GM21825 (cell line): ENCODE measurements at regions not wholly inside any gene's neighbourhood (a gene's known extent, or its start where the extent isn't known, plus 50 kb on each side); places are given as distances from the start of the nearest gene placed in this dataset.
"Not testable (repeated sequence)": the region's sequence is repeated elsewhere in the genome, so short reads cannot be mapped to it uniquely, and the experiment has no call there.

Experiments used
- ATAC-seq: cut with Tn5 transposase; IDR thresholded peaks from one replicate; pipeline ENCODE4 v1.9.1; 2021; ENCODE audit warnings: mild to moderate bottlenecking, moderate library complexity; ENCODE audit not compliant: unreplicated experiment

DNA sequence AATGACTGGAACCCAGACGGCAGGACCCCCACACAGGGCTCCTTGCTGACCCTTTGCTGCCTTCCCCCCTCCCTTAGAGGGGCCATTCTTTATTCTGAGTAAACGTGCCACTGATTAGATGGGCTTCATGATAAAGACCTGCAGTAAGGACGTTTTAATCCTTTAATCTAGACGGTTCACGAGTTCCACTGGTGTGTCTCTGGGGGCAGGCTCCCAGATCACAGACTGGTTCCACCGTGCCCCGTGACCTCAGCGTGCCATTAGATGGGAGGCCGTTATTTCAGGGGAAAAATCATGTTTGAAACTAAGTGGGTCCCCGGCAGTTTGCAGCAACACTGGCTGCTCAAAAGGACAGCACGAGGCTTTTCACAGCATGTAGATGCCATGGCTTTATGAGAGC lies 246.9 kb upstream of the PLGLB2 start:
- not testable (repeated sequence) for ATAC-seq

DNA sequence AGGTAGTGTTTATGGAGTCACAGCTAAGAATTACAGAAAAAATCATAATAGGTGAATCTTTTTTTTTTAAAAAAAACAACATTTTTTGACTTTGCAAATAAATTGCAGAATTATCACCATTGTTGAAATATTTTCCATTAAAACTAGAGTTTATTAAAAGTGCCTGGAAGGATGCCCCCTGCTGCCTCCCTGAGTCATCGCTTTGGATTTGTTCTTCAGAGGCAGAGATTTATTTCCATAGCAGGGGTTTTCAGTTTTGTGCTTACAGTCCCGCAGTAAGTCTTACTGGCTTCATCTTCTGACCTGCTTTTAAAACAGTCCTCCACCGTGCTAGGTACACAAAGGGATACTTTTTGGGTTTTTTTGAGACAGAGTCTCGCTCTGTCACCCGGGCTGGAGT lies 244.9 kb upstream of the PLGLB2 start:
- not testable (repeated sequence) for ATAC-seq

DNA sequence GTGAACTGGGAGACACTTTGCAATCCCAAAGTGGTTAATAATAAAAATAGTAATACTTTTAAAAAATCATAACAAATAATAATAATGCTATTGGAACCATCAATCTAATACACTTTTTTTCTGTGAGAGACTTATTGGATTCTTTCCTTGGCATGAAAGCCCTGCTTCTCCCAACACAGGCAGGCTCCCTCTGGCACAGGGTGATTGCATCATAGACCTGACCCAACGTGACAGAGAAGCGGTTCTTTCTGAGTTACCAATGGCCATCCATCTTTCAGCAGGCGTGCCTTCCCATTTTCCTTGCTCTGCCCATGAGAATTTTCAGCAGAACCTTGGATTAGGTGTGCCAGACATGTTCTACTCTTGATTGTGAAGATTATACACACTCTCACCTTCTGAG lies 242.6 kb upstream of the PLGLB2 start:
- ATAC-seq = not testable (repeated sequence)

DNA sequence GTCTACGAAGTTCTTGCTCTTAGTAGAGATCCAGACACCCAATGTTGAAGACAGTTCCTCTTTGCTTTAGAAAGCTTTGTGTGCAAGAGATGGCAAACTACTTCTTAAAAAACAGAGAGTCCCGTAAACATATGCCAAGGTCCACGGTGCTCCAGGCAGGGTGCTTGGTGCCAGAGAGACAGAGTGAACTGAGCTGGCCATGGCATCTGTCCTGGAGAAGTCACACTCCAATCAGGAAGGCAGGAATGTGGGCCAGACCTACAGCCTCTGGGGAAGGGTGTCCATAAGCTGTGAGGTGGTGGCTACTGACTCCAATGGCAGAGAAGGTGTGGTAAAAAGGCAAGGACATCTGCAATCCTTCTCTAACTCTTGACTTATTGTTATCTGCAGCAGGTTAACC lies 242.0 kb upstream of the PLGLB2 start:
- not testable (repeated sequence) for ATAC-seq

DNA sequence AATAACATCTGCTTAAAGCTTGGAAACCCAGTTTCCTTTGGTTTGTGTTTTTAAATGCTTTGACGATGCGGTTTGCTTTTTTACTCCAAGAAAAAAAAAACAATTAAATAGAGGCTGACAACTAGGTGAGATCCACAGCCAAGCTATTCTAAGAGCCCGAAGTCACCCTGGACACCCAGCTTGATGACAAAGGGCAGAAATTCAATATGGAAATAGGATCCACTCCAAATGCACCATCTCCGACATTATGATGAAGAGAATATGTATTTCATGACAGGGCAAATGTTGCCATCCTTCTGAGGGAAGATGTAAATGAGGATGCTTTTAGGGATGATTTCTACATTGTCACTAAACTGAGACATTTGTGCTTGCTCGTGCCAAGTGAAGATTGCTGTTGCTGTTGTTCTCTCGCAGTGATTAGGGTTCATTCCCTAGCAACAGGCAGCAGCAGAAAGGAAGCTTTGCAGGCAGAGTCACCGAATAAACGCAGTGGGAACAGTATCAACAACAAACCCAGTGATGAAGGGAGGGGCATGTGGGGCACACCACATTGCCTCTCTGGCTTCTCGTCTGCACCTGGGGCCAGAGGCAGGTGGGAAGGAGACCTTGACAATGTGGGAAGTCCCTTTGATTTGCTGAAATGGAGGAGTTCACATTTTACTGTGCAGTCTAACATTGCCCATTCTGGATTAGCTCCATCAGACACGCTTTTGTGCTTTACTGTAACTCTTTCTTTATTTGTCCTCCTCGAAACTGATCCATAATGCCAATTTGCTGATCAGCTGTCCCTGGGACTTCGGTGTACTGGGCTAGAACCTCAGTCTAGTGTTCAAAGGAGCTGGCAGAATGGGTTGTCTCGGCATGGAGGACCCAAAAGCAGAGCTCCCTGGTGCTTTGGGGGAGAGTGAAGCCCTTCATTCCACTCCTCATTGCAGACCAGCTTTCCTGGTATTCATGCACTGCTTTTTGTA lies 240.2 kb upstream of the PLGLB2 start:
- not testable (repeated sequence) for ATAC-seq

DNA sequence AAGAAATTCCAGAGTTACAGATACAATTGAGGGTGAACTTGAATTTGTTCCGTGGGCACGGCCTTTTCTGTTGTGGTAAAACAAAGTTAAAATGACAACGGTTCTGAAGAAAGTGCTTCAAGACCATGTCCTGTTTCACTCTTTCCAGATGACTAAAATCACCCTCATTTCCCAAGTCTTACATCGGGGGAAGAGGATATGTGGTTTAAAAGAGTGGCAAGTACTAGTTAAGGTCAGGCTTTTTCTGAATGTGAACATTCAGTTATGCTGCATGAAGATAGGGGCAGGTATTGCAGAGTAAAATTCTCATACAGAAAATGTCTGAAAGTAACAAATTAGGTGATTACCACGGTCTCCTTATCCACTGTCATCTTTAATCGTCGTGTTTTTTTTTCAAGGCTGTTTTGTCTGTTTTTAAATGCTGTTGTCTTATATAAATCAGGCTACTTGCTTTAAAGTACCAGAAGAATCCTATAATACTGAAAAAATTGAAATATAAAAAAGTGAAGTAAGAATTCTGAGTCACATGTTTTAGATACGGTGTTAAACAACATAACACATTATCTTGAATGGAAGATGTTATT lies 236.6 kb upstream of the PLGLB2 start:
- not testable (repeated sequence) for ATAC-seq

DNA sequence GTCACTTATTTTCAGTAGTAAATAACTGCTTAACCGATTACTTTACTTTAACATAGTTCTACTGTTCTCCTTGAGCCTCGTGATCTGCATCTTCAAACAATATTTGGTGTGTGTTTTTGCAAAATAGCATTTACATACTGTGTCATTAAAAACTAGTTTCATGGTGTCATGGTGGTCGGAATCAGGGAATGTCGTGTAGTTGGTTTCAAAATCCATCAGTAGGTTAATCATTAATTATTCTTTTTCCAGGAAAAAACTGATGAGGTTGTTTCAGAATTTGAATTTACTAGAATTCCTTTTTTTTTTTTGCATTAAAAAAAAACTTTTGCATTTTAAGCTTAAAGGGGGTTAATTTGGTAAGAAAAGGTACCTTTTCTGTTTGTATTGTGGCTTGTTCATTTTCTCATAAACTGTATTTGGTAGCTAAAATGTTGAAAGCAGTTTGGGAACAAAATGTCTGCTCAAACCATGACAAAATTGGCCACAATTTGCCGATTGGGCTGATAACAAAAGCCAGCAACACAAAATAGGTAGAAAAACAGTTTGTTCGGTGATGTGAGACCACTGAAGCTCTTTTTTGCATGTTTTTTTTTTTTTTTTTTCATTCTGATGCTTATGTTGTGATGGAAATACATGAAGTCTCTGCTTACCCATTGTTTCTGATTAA lies 234.9 kb upstream of the PLGLB2 start:
- ATAC-seq = not testable (repeated sequence)

DNA sequence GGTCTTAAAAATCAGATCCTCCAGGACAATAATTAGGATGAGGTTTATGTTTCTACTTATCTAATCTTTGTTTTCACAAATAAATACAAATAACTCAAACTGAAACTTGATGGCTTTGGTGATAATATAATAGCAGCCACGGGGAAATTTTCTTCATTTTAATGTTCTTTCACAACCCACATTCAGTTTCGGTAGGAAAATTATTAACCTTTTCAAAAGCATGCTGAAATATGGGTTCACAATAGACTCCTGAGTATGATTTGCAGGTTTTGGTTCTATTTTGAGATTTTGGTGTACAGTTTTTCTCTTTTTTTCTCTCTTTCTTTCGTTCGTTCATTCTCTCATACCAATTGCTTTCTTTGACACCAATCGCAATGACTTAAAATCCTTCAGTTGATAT lies 233.9 kb upstream of the PLGLB2 start:
- peak; percentile 52 for ATAC-seq

DNA sequence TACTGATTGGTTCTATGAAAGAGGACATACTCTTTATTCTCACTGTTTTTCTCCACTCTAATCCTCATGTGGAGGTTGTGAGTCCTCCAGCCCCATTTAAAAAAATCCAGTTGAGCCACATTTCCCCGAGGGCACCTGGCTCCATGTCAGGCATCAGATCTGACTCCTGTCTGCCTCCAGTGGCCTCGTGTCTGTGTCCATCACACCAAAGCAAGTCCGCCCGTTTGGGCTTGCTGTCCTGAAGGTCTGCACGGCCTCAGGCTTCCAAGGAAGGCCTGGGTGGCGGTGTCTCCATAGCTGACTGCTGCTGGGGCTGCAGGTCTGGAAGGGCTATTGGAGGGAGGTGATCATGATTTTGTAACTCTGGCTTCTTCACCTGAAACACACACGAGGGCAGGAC lies 233.4 kb upstream of the PLGLB2 start:
- ATAC-seq = not testable (repeated sequence)

DNA sequence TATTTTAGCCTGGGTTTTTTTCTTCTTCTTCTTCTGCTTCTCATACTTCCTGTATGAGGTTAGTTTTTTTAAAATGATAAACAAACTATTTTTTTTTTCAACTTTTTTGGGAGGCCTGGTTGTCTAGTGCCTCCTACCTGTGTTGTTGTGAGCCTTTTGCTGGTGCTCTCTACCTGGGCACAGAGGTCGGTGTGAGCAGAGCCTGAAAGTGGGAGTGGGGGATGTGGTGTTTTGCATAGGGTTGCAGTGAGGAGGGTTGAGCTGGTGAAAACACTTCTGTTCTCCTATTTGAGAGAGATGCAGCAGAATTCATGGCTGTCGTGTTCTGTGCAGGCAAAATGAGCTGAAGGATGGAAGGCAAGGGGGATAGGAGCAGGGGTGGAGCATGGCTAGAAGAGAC lies 232.7 kb upstream of the PLGLB2 start:
- not testable (repeated sequence) for ATAC-seq

DNA sequence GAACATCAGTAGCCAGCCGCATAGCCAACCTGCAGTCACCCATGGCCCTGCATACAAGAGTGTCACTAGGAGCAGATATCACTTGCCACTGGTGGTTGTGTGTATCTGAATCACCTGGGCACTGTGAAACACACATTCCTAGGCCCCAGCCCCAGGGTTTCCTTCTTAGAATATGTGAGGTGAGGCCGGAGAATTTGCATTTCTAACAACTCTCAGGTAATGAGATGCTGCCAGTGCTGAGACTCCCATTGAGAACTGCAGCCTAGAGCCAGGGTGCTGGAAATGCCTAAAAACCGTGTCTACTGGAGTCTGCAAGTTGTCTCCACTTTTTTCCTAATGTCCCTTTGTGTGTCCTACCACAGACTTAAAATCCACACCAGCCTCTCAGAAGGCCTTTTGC lies 232.0 kb upstream of the PLGLB2 start:
- not testable (repeated sequence) for ATAC-seq

DNA sequence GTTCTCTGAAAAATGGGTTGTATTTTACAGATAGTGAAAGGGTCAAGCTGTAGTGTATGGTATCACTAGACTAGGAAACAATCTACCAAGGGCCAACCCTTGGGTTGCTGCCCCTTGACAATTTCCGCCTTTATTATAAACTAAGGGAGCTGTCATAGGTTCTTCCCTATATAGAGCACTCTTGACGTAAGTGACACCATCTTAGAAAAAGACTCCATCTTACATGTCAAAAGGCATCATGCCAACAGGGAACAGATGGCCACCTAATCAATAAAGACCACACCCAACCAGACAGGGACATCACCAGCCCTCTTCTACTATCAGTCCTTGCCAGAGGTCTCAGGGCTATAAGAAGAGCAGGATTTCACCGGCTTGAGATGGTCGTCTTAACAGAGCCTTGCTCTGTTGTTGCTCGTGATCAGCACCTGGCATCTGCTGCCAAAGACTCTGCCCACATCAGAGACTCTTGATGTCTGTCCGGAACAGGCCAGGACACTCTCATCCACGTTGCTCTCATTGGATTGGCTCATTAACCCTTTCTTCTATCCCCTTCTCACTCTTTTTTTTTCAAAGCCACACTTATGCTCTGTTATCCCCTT lies 231.4 kb upstream of the PLGLB2 start:
- not testable (repeated sequence) for ATAC-seq

DNA sequence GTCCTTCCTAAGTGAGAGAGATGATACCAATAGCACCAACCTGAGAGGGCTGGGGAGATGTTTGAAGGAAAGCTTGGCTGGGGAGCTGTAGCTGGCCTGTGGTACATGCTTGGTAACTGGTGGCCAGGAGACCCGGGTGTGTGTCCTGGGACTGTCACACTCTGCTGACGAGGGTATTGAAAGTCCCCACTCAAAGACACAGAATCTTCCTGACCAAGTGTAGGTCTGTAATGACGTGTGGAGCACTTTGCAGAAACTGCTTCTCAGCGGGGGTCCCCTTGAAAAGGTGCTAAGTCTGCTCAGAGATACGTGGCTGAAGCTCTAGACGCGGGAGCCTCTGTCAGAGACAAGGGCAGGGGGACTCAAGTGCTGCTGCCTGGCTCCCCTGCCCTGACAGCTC lies 230.4 kb upstream of the PLGLB2 start:
- not testable (repeated sequence) for ATAC-seq

DNA sequence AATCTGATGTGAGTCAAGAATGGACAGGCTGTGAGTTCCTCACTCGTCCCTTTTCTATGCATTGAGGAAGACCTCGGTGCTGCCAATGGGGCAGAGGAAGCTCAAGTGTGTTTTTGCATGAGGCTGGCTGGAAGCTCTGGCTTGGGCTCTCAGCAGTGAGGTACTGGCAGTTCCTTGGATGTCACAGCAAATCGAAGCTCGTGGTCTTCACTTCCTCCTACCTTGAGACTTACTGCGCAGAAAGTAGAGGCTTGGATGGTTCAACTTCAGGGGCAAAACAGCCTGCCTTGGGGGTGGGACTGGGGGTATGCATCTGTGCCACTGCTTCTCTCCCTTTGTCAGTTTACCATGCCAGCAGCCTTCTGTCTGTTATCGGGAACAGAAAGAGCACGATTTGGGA lies 229.8 kb upstream of the PLGLB2 start:
- ATAC-seq = not testable (repeated sequence)

DNA sequence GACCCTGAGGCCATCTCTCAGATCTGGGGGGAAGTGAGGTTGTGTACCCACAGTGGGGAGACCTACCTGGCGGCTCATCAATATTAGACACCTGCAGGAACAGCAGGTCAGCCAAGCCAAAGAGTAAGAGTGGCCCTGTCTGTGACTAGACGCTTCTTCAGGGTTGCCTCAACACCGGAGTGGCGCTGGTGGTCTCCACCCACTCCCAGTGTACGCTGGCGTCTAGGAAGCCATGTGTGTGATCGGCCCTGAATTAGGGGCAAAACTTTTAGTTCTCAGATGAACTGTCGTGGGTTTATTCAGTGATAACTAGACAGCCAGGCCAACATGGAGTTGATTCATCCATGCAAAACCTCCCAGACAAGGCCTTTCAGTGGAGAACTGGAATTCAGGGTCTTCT lies 229.3 kb upstream of the PLGLB2 start:
- not testable (repeated sequence) for ATAC-seq

DNA sequence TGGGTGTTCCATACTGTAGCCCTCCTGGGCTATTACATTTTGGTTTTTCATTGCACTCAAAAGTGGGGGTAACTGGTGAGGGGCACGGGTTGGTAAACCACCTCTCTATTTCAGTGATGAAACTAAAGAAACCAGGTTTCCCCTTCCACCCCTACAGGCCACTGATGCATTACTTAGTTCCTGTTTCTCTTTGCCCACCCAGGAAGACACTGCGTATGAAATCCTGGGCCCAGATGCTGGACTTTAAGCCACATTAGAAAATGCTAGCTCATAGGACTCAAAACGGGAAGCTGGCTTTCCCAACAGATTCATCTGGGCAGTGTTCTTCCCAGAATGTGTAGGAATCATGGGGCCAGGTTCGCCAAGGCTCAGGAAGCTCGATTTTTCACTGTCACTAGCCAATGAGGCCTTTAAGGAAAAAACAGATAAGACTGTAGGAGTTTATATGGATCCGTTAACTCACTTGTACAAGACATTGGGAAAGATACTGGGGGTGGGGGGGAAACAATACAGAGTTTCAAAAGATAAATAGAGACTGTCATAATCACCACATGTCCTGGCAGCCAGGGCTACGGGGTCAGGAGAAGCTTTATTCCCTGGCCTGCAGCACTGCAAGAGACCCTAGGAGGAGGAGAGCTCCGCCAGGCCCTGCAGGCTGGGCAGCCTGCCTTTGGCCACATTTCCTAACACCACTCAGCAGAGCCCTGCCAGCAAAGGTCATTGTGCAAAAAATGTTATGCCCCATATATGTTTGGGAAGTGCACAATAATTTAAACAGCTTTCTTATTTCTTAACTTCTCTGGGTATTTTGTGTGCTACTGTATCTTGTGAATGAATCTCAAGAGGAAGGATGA lies 228.5 kb upstream of the PLGLB2 start:
- peak; percentile 45 for ATAC-seq

DNA sequence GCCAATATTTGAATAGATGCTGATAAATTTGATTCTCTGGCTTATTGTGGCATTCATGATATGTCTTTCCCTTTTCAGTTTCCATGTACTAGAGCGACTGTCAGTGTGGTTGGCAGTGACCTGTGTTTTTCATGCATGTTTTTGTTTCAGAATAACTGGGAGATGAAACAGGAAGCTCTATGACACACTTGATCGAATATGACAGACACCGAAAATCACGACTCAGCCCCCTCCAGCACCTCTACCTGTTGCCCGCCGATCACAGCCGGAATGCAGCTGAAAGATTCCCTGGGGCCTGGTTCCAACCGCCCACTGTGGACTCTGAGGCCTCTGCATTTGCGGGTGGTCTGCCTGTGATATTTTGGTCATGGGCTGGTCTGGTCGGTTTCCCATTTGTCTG lies 226.8 kb upstream of the PLGLB2 start:
- ATAC-seq = peak; percentile 57

DNA sequence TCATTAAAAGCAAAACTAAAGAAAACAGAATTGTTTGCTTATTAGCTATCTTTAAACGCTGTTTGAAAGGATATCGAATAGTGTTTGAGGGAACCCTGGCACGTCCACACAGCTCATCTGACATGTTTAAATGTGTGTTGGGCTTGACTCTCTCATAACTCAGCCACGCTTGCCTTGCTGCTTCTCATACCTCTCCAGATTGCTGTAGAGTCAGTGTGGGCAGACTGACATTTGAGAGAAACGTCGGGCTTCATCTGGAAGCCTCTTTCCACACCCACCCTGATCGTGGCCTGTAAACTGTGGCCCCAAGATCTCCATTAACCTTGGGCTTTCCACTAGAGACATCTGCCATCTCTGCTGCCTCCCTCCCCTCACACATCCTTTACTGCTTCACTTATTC lies 226.4 kb upstream of the PLGLB2 start:
- ATAC-seq = not testable (repeated sequence)

DNA sequence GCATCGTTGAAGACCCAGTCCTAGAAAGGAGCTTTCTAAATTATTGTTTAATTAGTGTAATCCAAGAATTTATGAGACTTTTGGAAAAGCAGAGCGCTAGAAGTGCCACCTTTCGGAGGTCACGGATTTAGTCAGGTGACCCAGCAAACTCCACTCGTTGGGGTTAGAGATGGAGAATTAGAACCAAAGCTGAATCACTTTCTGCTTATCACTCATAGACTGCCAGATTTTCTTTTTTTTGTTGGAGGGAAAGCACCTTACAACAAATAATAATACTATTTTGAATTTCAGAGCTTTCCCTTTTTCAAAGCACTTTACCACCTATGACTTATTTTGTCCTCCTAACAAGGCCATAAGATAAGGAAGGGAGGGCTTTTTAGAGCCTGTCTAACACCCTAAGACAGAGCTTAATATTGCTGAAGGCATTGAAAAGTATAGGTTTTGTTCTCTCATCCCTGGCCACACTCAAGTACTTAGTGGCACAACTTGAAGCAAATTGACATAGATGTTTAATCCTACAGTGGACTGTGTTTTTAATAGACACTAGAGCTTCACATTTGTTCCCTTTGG lies 223.2 kb upstream of the PLGLB2 start:
- ATAC-seq = not testable (repeated sequence)

DNA sequence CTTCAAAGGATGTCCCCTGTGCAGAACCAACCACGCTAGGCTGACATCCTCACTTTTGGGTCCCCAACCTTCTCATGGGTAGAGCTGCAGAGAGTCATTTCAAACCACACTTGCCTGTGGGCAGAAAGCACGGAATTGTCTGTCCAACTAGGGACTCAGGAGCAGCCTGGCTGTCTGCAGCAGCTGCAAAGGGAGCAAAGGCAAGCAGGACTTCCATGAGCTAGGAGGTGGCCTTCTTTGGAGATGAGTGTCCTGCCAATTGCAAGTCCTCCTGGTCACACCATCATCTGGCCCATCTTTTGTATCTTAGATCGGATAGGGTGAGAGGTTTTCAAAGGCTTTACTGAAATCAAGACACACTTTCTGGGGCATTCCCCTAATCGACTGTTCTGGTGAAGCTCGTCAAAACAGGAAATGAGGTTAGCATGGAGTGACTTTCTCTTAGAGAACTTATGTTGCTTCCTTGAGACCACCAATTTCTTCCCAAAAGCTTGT lies 222.3 kb upstream of the PLGLB2 start:
- not testable (repeated sequence) for ATAC-seq
